IPS DF 19.7 (cell line): ENCODE measurements at regions not wholly inside any gene's neighbourhood (a gene's known extent, or its start where the extent isn't known, plus 50 kb on each side); places are given as distances from the start of the nearest gene placed in this dataset.
"Not testable (repeated sequence)": the region's sequence is repeated elsewhere in the genome, so short reads cannot be mapped to it uniquely, and the experiment has no call there.

Source experiments
- DNase-seq: peaks from one replicate; pipeline ENCODE4 v3.0.0-alpha.2; 2013; ENCODE audit warnings: low read depth, low spot score

- not testable (repeated sequence) for DNase-seq
Observed at GRCh38 chr9:74197771-74198170, 299.4 kb upstream of the RORB start.

GRCh38 chr9:74205056-74205455 lies 292.1 kb upstream of the RORB start:
- no peak for DNase-seq

GRCh38 chr9:74218385-74219063 lies 278.6 kb upstream of the RORB start:
- DNase-seq = no peak

- no peak for DNase-seq
Observed at GRCh38 chr9:74220327-74220726, 276.8 kb upstream of the RORB start.

GRCh38 chr9:74236857-74237256 lies 260.3 kb upstream of the RORB start:
- DNase-seq = no peak

- DNase-seq = no peak
Observed at GRCh38 chr9:74245866-74246497, 251.2 kb upstream of the RORB start.

GRCh38 chr9:74255489-74255984 lies 241.6 kb upstream of the RORB start:
- DNase-seq = no peak

GRCh38 chr9:74275872-74276508 lies 221.1 kb upstream of the RORB start:
- DNase-seq = no peak

- no peak for DNase-seq
Observed at GRCh38 chr9:74277532-74277931, 219.6 kb upstream of the RORB start.

- no peak for DNase-seq
Observed at GRCh38 chr9:74281674-74282073, 215.5 kb upstream of the RORB start.

- DNase-seq = no peak
Observed at GRCh38 chr9:74282526-74283253, 214.4 kb upstream of the RORB start.

- DNase-seq = no peak
Observed at GRCh38 chr9:74284581-74285450, 212.3 kb upstream of the RORB start.

- peak; percentile 83 for DNase-seq
Observed at GRCh38 chr9:74293479-74293878, 203.7 kb upstream of the RORB start.

GRCh38 chr9:74303945-74304344 lies 193.2 kb upstream of the RORB start:
- no peak for DNase-seq

- no peak for DNase-seq
Observed at GRCh38 chr9:74304598-74304997, 192.5 kb upstream of the RORB start.

- DNase-seq = no peak
Observed at GRCh38 chr9:74309654-74310053, 187.5 kb upstream of the RORB start.

- DNase-seq = no peak
Observed at GRCh38 chr9:74317235-74317634, 179.9 kb upstream of the RORB start.

- DNase-seq = no peak
Observed at GRCh38 chr9:74321396-74321795, 175.7 kb upstream of the RORB start.

- no peak for DNase-seq
Observed at GRCh38 chr9:74322661-74323314, 174.3 kb upstream of the RORB start.

- no peak for DNase-seq
Observed at GRCh38 chr9:74330487-74331214, 166.5 kb upstream of the RORB start.
